HG03097 (cell line): ENCODE measurements at regions not wholly inside any gene's neighbourhood (a gene's known extent, or its start where the extent isn't known, plus 50 kb on each side); places are given as distances from the start of the nearest gene placed in this dataset.
"Not testable (repeated sequence)": the region's sequence is repeated elsewhere in the genome, so short reads cannot be mapped to it uniquely, and the experiment has no call there.

Source experiments
- ATAC-seq: cut with Tn5 transposase; IDR thresholded peaks from one replicate; pipeline ENCODE4 v1.9.1; 2021; ENCODE audit not compliant: unreplicated experiment, low FRiP score

- no peak for ATAC-seq
Observed at GRCh38 chr6:23783901-23784300, 342.1 kb upstream of the NRSN1 start.

- no peak for ATAC-seq
Observed at GRCh38 chr6:23784301-23784919, 341.6 kb upstream of the NRSN1 start.

- ATAC-seq = no peak
Observed at GRCh38 chr6:23790756-23791155, 335.3 kb upstream of the NRSN1 start.

GRCh38 chr6:23797041-23797440 lies 329.0 kb upstream of the NRSN1 start:
- ATAC-seq = no peak

GRCh38 chr6:23804289-23804688 lies 321.7 kb upstream of the NRSN1 start:
- not testable (repeated sequence) for ATAC-seq

GRCh38 chr6:23821141-23821540 lies 304.9 kb upstream of the NRSN1 start:
- not testable (repeated sequence) for ATAC-seq

- no peak for ATAC-seq
Observed at GRCh38 chr6:23823421-23823820, 302.6 kb upstream of the NRSN1 start.

- no peak for ATAC-seq
Observed at GRCh38 chr6:23826572-23826971, 299.4 kb upstream of the NRSN1 start.

- ATAC-seq = no peak
Observed at GRCh38 chr6:23828861-23829260, 297.2 kb upstream of the NRSN1 start.

- ATAC-seq = no peak
Observed at GRCh38 chr6:23841116-23841515, 284.9 kb upstream of the NRSN1 start.

- ATAC-seq = no peak
Observed at GRCh38 chr6:23842760-23843159, 283.3 kb upstream of the NRSN1 start.

GRCh38 chr6:23851522-23851921 lies 274.5 kb upstream of the NRSN1 start:
- ATAC-seq = no peak

GRCh38 chr6:23853566-23854133 lies 272.4 kb upstream of the NRSN1 start:
- not testable (repeated sequence) for ATAC-seq

GRCh38 chr6:23854154-23854553 lies 271.9 kb upstream of the NRSN1 start:
- not testable (repeated sequence) for ATAC-seq

- no peak for ATAC-seq
Observed at GRCh38 chr6:23855497-23856116, 270.4 kb upstream of the NRSN1 start.

- ATAC-seq = no peak
Observed at GRCh38 chr6:23870496-23870895, 255.5 kb upstream of the NRSN1 start.

- ATAC-seq = no peak
Observed at GRCh38 chr6:23873161-23873560, 252.9 kb upstream of the NRSN1 start.

- ATAC-seq = no peak
Observed at GRCh38 chr6:23875006-23875405, 251.0 kb upstream of the NRSN1 start.

- no peak for ATAC-seq
Observed at GRCh38 chr6:23879816-23880215, 246.2 kb upstream of the NRSN1 start.

GRCh38 chr6:23890543-23891227 lies 235.3 kb upstream of the NRSN1 start:
- no peak for ATAC-seq

- ATAC-seq = no peak
Observed at GRCh38 chr6:23905133-23905815, 220.7 kb upstream of the NRSN1 start.
